GM12878 (cell line): ENCODE measurements at regions not wholly inside any gene's neighbourhood (a gene's known extent, or its start where the extent isn't known, plus 50 kb on each side); places are given as distances from the start of the nearest gene placed in this dataset.

Experiments used
- ATAC-seq: fragments of 200-7000 bp; cut with Tn5 transposase; 3 replicates; pipeline ENCODE4 v1.9.1; 2020; ENCODE audit warnings: mild to moderate bottlenecking, moderate library complexity
- BruUV-seq: library from RNA; stranded (reverse); fragments of 400-500 nt; replicated peaks from 2 replicates; lab custom pipeline; 2021; lab: Mats Ljungman, UMichigan
- CTCF ChIA-PET: fragments of 300-600 bp; sonication (Branson Sonifier 250); formaldehyde crosslinking; extraction: SDS; loops from one replicate; lab custom pipeline; 2021; ENCODE audit warnings: inconsistent platforms; lab: Yijun Ruan, JAX
- POLR2A ChIA-PET: fragments of 350-600 bp; formaldehyde crosslinking; extraction: SDS; loops from one replicate; lab custom pipeline; 2021; ENCODE audit warnings: inconsistent platforms; lab: Charles Lee
- RAD21 ChIA-PET: fragments of 300-600 bp; sonication (Branson Sonifier 250); formaldehyde crosslinking; loops from one replicate; lab custom pipeline; 2023; ENCODE audit warnings: antibody characterized with exemption; ENCODE audit not compliant: unreplicated experiment; lab: Charles Lee
- SMC1A ChIA-PET: fragments of 300-600 bp; sonication (Branson Sonifier 250); formaldehyde crosslinking; loops from one replicate; lab custom pipeline; 2023; ENCODE audit not compliant: unreplicated experiment, uncharacterized antibody; lab: Charles Lee
- DNase-seq: peaks from one replicate; pipeline ENCODE4 v3.0.0-alpha.2; 2011; ENCODE audit warnings: low read depth, low spot score
- FAIRE-seq: peaks from 3 replicates; lab custom pipeline; 2011; peaks lifted over from hg19 to GRCh38; lab: Jason Lieb, UNC
- H2AFZ ChIP-seq: 2 replicates; pipeline ENCODE4 v1.6.0; 2011; ENCODE audit warnings: low read depth, low read length, control low read depth; ENCODE audit not compliant: control insufficient read depth
- H3K27ac ChIP-seq: 2 replicates; pipeline ENCODE4 v1.5.1; 2011; ENCODE audit warnings: control low read depth; ENCODE audit not compliant: control insufficient read depth, insufficient read depth
- H3K27me3 ChIP-seq, 2 experiments: replicated peaks in 1 of 2; 2 replicates each; pipeline versions ENCODE4 v1.6.0 to v1.6.1; 2011; ENCODE audit warnings: low read length in 1 of 2; ENCODE audit not compliant: control insufficient read depth in 2 of 2, insufficient read depth in 2 of 2
- H3K36me3 ChIP-seq, 2 experiments: 2 replicates each; pipeline ENCODE4 v1.5.1; 2011; ENCODE audit warnings: low read length in 1 of 2; ENCODE audit not compliant: control insufficient read depth in 2 of 2, insufficient read depth in 2 of 2
- H3K4me1 ChIP-seq: 2 replicates; pipeline ENCODE4 v1.6.1; 2011; ENCODE audit warnings: mild to moderate bottlenecking, low read length, moderate library complexity, mixed read lengths; ENCODE audit not compliant: control insufficient read depth, insufficient read depth
- H3K4me2 ChIP-seq: 2 replicates; pipeline ENCODE4 v1.6.0; 2011; ENCODE audit warnings: control low read depth; ENCODE audit not compliant: control insufficient read depth, insufficient read depth
- H3K4me3 ChIP-seq: fragments of 200-600 bp; sonication (generic); 2 replicates; pipeline ENCODE4 v1.5.1; 2016
- H3K79me2 ChIP-seq: 2 replicates; pipeline ENCODE4 v1.6.0; 2011; ENCODE audit warnings: low read length; ENCODE audit not compliant: control insufficient read depth, insufficient read depth
- H3K9ac ChIP-seq: 2 replicates; pipeline ENCODE4 v1.8.0; 2011; ENCODE audit warnings: low read length, control low read depth, mixed read lengths; ENCODE audit not compliant: control insufficient read depth, insufficient read depth
- H3K9me3 ChIP-seq: replicated peaks from 3 replicates; pipeline ENCODE4 v1.5.1; 2011; ENCODE audit warnings: mild to moderate bottlenecking, low read length; ENCODE audit not compliant: control insufficient read depth, insufficient read depth
- H4K20me1 ChIP-seq: 2 replicates; pipeline ENCODE4 v1.6.0; 2011; ENCODE audit not compliant: control insufficient read depth, insufficient read depth
- ASH2L ChIP-seq: fragments of 300-600, 200-600 bp; sonication (generic); IDR thresholded peaks from 2 replicates; pipeline ENCODE4 v1.6.1; 2017; ENCODE audit warnings: low read depth, mild to moderate bottlenecking, borderline replicate concordance
- ATF7 ChIP-seq: fragments of 450-650 bp; IDR thresholded peaks from 2 replicates; pipeline ENCODE4 v1.6.1; 2016; ENCODE audit warnings: low read depth, mild to moderate bottlenecking
- KLF5 ChIP-seq: fragments of 450-650 bp; IDR thresholded peaks from 2 replicates; pipeline ENCODE4 v1.6.1; 2014; ENCODE audit warnings: mild to moderate bottlenecking; ENCODE audit not compliant: partially characterized antibody
- RAD21 ChIP-seq: IDR thresholded peaks from 2 replicates; pipeline ENCODE4 v1.6.1; 2011; ENCODE audit warnings: mild to moderate bottlenecking, low read depth, low read length, moderate library complexity; ENCODE audit not compliant: insufficient read depth
- RCOR1 ChIP-seq: conservative IDR thresholded peaks from 2 replicates; pipeline ENCODE4 v1.6.1; 2012; ENCODE audit warnings: low read depth, low read length, improper control_type of control experiment
- SIN3A ChIP-seq: IDR thresholded peaks from 2 replicates; pipeline ENCODE4 v1.6.1; 2012; ENCODE audit warnings: low read depth, low read length, improper control_type of control experiment
- SUPT20H ChIP-seq: IDR thresholded peaks from 2 replicates; pipeline ENCODE4 v1.6.1; 2011; ENCODE audit warnings: low read depth, mild to moderate bottlenecking, low read length, moderate library complexity, borderline replicate concordance; ENCODE audit not compliant: control insufficient read depth
- TAF1 ChIP-seq: IDR thresholded peaks from 2 replicates; pipeline ENCODE4 v1.6.1; 2011; ENCODE audit warnings: mild to moderate bottlenecking, low read depth, low read length, borderline replicate concordance
- TARDBP ChIP-seq: IDR thresholded peaks from 2 replicates; pipeline ENCODE4 v1.6.1; 2016; ENCODE audit warnings: borderline replicate concordance
- ZBTB4 ChIP-seq: fragments of 450-650 bp; formaldehyde crosslinking; IDR thresholded peaks from 2 replicates; pipeline ENCODE4 v1.4.0; 2022; ENCODE audit warnings: mild to moderate bottlenecking, moderate library complexity
- WGBS: methylation state at CpG from one replicate; pipeline ENCODE4 v1.1.6; 2016; ENCODE audit warnings: low lambda C conversion rate; ENCODE audit not compliant: insufficient replicate concordance, insufficient coverage; ENCODE audit errors: missing lambda C conversion rate; 5-methylcytosine and 5-hydroxymethylcytosine counted together
- in situ Hi-C: fragments of 300-500 bp; cut with MboI; formaldehyde crosslinking; loops from 9 replicates; pipeline ENCODE4 v1.14.3; 2018; ENCODE audit warnings: mixed read lengths
- intact Hi-C: fragments of 100-400 bp; cut with micrococcal nuclease; formaldehyde crosslinking; loops from one replicate; pipeline ENCODE4 v1.14.2; 2022; ENCODE audit not compliant: unreplicated experiment
- TF ChIP-seq, protein P1 (sequence below): fragments of 450-650 bp; formaldehyde crosslinking; IDR thresholded peaks from 2 replicates; pipeline ENCODE4 v1.4.0; 2020; ENCODE audit warnings: mild to moderate bottlenecking, moderate library complexity
- TF ChIP-seq, protein P2 (sequence below): IDR thresholded peaks from 2 replicates; pipeline ENCODE4 v1.6.1; 2012; ENCODE audit warnings: mild to moderate bottlenecking, low read depth, low read length

DNA sequence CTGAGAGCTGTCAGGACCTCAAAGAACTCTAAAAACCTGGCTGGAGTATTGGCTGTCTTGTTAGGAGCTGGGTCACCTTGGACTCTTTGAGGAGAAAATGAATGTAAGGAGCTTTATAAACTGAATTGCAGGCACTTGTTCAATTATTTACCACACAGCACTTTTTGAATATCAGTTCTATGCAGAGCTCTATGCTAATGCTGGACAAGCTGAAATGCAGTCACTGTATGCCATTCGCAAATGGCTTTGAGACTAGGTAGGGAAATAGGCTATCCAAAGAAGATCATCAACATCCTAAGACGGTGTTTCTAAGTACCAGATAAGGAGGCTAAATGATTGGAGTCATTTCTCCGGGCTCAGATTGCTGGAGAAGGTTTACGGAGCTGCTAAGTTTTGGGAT lies 333.5 kb downstream of the SIPA1L2 start (continued):
- TF ChIP-seq RAD21, result no peak
- TF ChIP-seq, protein P1, sequence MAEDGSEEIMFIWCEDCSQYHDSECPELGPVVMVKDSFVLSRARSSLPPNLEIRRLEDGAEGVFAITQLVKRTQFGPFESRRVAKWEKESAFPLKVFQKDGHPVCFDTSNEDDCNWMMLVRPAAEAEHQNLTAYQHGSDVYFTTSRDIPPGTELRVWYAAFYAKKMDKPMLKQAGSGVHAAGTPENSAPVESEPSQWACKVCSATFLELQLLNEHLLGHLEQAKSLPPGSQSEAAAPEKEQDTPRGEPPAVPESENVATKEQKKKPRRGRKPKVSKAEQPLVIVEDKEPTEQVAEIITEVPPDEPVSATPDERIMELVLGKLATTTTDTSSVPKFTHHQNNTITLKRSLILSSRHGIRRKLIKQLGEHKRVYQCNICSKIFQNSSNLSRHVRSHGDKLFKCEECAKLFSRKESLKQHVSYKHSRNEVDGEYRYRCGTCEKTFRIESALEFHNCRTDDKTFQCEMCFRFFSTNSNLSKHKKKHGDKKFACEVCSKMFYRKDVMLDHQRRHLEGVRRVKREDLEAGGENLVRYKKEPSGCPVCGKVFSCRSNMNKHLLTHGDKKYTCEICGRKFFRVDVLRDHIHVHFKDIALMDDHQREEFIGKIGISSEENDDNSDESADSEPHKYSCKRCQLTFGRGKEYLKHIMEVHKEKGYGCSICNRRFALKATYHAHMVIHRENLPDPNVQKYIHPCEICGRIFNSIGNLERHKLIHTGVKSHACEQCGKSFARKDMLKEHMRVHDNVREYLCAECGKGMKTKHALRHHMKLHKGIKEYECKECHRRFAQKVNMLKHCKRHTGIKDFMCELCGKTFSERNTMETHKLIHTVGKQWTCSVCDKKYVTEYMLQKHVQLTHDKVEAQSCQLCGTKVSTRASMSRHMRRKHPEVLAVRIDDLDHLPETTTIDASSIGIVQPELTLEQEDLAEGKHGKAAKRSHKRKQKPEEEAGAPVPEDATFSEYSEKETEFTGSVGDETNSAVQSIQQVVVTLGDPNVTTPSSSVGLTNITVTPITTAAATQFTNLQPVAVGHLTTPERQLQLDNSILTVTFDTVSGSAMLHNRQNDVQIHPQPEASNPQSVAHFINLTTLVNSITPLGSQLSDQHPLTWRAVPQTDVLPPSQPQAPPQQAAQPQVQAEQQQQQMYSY (CRISPR knock-in tag), result no peak

DNA sequence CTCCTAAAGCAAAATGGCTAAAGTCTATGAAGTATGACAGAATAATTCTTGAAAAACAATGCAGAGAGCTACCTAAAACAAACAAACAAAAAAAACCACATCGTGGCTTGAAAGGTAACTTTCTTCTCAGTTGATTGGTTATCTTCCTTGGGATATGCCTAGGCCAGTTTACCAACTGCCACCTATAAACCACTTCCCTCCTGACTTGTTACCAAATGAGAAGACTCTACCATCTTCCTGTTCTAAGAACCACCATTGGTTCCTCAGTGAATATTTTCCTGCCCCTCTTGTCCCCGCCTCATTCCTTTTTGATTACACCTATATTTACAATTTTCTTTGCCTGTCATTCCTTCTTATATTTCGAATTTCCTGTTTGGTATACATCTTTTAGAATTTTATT lies 336.6 kb downstream of the SIPA1L2 start:
- no peak overlapping the region for H2AFZ ChIP-seq
- 12% methylated on average over 3 of the region's 3 CpGs for WGBS
- ATAC-seq (no peak), FAIRE-seq (no peak)
- H3K79me2 ChIP-seq, result no peaks in the 10 kb centered on the region
- RAD21 ChIA-PET, result no interaction called here
- in situ Hi-C loops, result no loop called here
- H3K4me3 ChIP-seq, result no peak overlapping the region
- H3K9ac ChIP-seq, result no peak overlapping the region
- intact Hi-C loops, result no loop called here
- H3K36me3 ChIP-seq, result no peaks in the 10 kb centered on the region
- TF ChIP-seq ZBTB4 (CRISPR knock-in tag) (no peak), RCOR1 (no peak), TARDBP (no peak), ASH2L (no peak), KLF5 (no peak), TAF1 (no peak), ATF7 (no peak), SUPT20H (no peak), SIN3A (no peak)
- TF ChIP-seq, protein P2, sequence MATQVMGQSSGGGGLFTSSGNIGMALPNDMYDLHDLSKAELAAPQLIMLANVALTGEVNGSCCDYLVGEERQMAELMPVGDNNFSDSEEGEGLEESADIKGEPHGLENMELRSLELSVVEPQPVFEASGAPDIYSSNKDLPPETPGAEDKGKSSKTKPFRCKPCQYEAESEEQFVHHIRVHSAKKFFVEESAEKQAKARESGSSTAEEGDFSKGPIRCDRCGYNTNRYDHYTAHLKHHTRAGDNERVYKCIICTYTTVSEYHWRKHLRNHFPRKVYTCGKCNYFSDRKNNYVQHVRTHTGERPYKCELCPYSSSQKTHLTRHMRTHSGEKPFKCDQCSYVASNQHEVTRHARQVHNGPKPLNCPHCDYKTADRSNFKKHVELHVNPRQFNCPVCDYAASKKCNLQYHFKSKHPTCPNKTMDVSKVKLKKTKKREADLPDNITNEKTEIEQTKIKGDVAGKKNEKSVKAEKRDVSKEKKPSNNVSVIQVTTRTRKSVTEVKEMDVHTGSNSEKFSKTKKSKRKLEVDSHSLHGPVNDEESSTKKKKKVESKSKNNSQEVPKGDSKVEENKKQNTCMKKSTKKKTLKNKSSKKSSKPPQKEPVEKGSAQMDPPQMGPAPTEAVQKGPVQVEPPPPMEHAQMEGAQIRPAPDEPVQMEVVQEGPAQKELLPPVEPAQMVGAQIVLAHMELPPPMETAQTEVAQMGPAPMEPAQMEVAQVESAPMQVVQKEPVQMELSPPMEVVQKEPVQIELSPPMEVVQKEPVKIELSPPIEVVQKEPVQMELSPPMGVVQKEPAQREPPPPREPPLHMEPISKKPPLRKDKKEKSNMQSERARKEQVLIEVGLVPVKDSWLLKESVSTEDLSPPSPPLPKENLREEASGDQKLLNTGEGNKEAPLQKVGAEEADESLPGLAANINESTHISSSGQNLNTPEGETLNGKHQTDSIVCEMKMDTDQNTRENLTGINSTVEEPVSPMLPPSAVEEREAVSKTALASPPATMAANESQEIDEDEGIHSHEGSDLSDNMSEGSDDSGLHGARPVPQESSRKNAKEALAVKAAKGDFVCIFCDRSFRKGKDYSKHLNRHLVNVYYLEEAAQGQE, result no peak
- TF ChIP-seq, all 136 proteins: peak for 0
- H3K27ac ChIP-seq, result no peak overlapping the region
- no peaks in the 10 kb centered on the region for H4K20me1 ChIP-seq
- no peaks in the 10 kb centered on the region for H3K9me3 ChIP-seq
- no peaks in the 10 kb centered on the region; a peak in 1 of 4 replicates for H3K27me3 ChIP-seq
- ChIA-PET POLR2A (no interaction called here), CTCF (no interaction called here), SMC1A (no interaction called here)
- no peak overlapping the region for H3K4me2 ChIP-seq
- no peaks in the 10 kb centered on the region for H3K4me1 ChIP-seq
- DNase-seq, result no peak
- no TSS peak for BruUV-seq
